Prostate gland (tissue), 2 donors: ENCODE measurements at regions not wholly inside any gene's neighbourhood (a gene's known extent, or its start where the extent isn't known, plus 50 kb on each side); places are given as distances from the start of the nearest gene placed in this dataset.

Experiments
- CTCF ChIP-seq, 4 experiments: fragments of 200-600 bp in 2 of 4; fragments of 450-650 bp in 2 of 4; sonication (generic) in 2 of 4; IDR thresholded peaks; 1 replicate in 3 of 4; 2 replicates in 1 of 4; pipeline ENCODE4 v1.5.1; 2016 to 2019; ENCODE audit warnings: antibody characterized with exemption in 4 of 4, mild to moderate bottlenecking in 2 of 4, moderate library complexity in 2 of 4
- POLR2AphosphoS5 ChIP-seq: sonication (generic); formaldehyde crosslinking; IDR thresholded peaks from one replicate; pipeline ENCODE4 v1.6.1; 2017; ENCODE audit warnings: antibody characterized with exemption

GRCh38 chrX:131970347-131970746, 52.8 kb upstream of the STK26 start:
- TF ChIP-seq POLR2AphosphoS5 (no peak), CTCF (IDR thresholded peaks at IDR 0.05) (no peak)
